Mesenchymal stem cell (in vitro differentiated cells and primary cell): ENCODE measurements at regions not wholly inside any gene's neighbourhood (a gene's known extent, or its start where the extent isn't known, plus 50 kb on each side); places are given as distances from the start of the nearest gene placed in this dataset.

Experiments
- DNase-seq: peaks from one replicate; pipeline ENCODE4 v3.0.0-alpha.2; 2013
- H2AFZ ChIP-seq: one replicate; pipeline ENCODE4 v1.6.1; 2013; ENCODE audit warnings: low read depth, mild to moderate bottlenecking, control low read depth, inconsistent platforms, low read length, moderate library complexity
- H2AK5ac ChIP-seq: 2 replicates; pipeline ENCODE4 v1.6.1; 2013; ENCODE audit warnings: low read length, moderate library complexity, mild to moderate bottlenecking, inconsistent platforms; ENCODE audit not compliant: severe bottlenecking
- H2BK120ac ChIP-seq: one replicate; pipeline ENCODE4 v1.6.1; 2013; ENCODE audit warnings: low read depth, mild to moderate bottlenecking, inconsistent platforms, low read length, moderate library complexity
- H2BK12ac ChIP-seq, 2 experiments: one replicate each; pipeline ENCODE4 v1.6.1; 2013; ENCODE audit warnings: inconsistent platforms in 2 of 2, low read length in 2 of 2, mild to moderate bottlenecking in 2 of 2, moderate library complexity in 2 of 2, control low read depth in 1 of 2
- H2BK15ac ChIP-seq: one replicate; pipeline ENCODE4 v1.6.1; 2013; ENCODE audit warnings: mild to moderate bottlenecking, low read depth, inconsistent platforms; ENCODE audit not compliant: poor library complexity, severe bottlenecking
- H2BK5ac ChIP-seq: 2 replicates; pipeline ENCODE4 v1.6.1; 2013; ENCODE audit warnings: low read depth, mild to moderate bottlenecking, low read length, control low read depth, inconsistent platforms; ENCODE audit not compliant: poor library complexity, severe bottlenecking
- H3K14ac ChIP-seq, 2 experiments: one replicate each; pipeline ENCODE4 v1.6.1; 2013; ENCODE audit warnings: inconsistent platforms in 2 of 2, low read length in 2 of 2, control low read depth in 1 of 2, mild to moderate bottlenecking in 1 of 2, moderate library complexity in 1 of 2
- H3K18ac ChIP-seq, 2 experiments: one replicate each; pipeline ENCODE4 v1.6.1; 2013; ENCODE audit warnings: inconsistent platforms in 2 of 2, low read length in 2 of 2, control low read depth in 1 of 2, low read depth in 1 of 2, mild to moderate bottlenecking in 1 of 2
- H3K23ac ChIP-seq, 2 experiments: one replicate each; pipeline ENCODE4 v1.6.1; 2013; ENCODE audit warnings: inconsistent platforms in 2 of 2, low read length in 2 of 2, mild to moderate bottlenecking in 2 of 2, moderate library complexity in 2 of 2, control low read depth in 1 of 2
- H3K27ac ChIP-seq: 2 replicates; pipeline ENCODE4 v1.5.1; 2013; ENCODE audit warnings: mild to moderate bottlenecking, moderate library complexity, low read length, control low read depth, inconsistent platforms; ENCODE audit not compliant: poor library complexity, severe bottlenecking
- H3K27me3 ChIP-seq, 2 experiments: 2 replicates each; pipeline versions ENCODE4 v1.6.1 to v1.7.0; 2013; ENCODE audit warnings: low read length in 2 of 2, mild to moderate bottlenecking in 2 of 2, moderate library complexity in 2 of 2, control low read depth in 1 of 2, inconsistent platforms in 1 of 2; ENCODE audit not compliant: control insufficient read depth in 1 of 2, insufficient read depth in 1 of 2
- H3K36me3 ChIP-seq, 2 experiments: 2 replicates each; pipeline versions ENCODE4 v1.6.1 to v1.7.0; 2013; ENCODE audit warnings: low read length in 2 of 2, control low read depth in 1 of 2, inconsistent platforms in 1 of 2, low read depth in 1 of 2, mild to moderate bottlenecking in 1 of 2; ENCODE audit not compliant: insufficient read depth in 2 of 2, control insufficient read depth in 1 of 2
- H3K4ac ChIP-seq, 2 experiments: one replicate each; pipeline ENCODE4 v1.6.1; 2013; ENCODE audit warnings: inconsistent platforms in 2 of 2, low read length in 2 of 2, mild to moderate bottlenecking in 2 of 2, moderate library complexity in 2 of 2, control low read depth in 1 of 2, low read depth in 1 of 2
- H3K4me1 ChIP-seq: 2 replicates; pipeline ENCODE4 v1.6.1; 2013; ENCODE audit warnings: low read depth, low read length, control low read depth; ENCODE audit not compliant: control insufficient read depth, insufficient read depth
- H3K4me2 ChIP-seq: 2 replicates; pipeline ENCODE4 v1.6.1; 2013; ENCODE audit warnings: low read length, mild to moderate bottlenecking, inconsistent platforms; ENCODE audit not compliant: poor library complexity, severe bottlenecking
- H3K4me3 ChIP-seq, 2 experiments: 2 replicates each; pipeline versions ENCODE4 v1.5.1 to v1.7.0; 2013; ENCODE audit warnings: low read length in 2 of 2, mild to moderate bottlenecking in 2 of 2, control low read depth in 1 of 2, low read depth in 1 of 2; ENCODE audit not compliant: insufficient read depth in 1 of 2
- H3K79me1 ChIP-seq: replicated peaks from 2 replicates; pipeline ENCODE4 v1.6.1; 2013; ENCODE audit warnings: mild to moderate bottlenecking, control low read depth, low read length, inconsistent platforms; ENCODE audit not compliant: poor library complexity, severe bottlenecking
- H3K9ac ChIP-seq: 2 replicates; pipeline ENCODE4 v1.7.0; 2013; ENCODE audit warnings: mild to moderate bottlenecking, low read length, moderate library complexity
- H3K9me3 ChIP-seq: 2 replicates; pipeline ENCODE4 v1.7.0; 2013; ENCODE audit warnings: mild to moderate bottlenecking, low read length; ENCODE audit not compliant: control insufficient read depth
- H4K8ac ChIP-seq: one replicate; pipeline ENCODE4 v1.6.1; 2013; ENCODE audit warnings: inconsistent platforms, mild to moderate bottlenecking, low read length, moderate library complexity
- H4K91ac ChIP-seq: one replicate; pipeline ENCODE4 v1.6.1; 2013; ENCODE audit warnings: mild to moderate bottlenecking, low read length, inconsistent platforms
- WGBS: methylation state at CpG from one replicate; pipeline ENCODE4 v1.1.7; 2013; ENCODE audit warnings: mixed read lengths; 5-methylcytosine and 5-hydroxymethylcytosine counted together

DNA sequence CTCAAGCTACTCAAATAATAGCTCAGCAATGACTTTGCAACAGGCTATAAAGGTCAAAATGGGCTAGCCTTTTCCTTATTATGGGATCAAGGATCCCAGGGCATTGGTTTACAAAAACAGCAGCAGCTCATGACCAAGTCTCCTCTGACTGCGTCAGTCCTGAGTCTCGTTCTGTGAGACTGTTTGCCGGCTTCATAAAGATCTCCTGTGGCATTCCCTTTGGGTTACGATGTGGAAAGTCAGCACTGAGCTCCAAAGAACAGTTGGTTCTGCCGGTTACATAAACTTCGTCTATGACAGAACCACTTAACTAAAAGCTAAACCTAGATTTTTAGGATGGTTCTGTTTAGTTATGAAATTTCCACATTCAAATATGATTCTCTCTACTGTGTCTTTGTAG is 674.9 kb downstream of the ZEB2 start:
- no peak overlapping the region for H3K4ac ChIP-seq
- H2AK5ac ChIP-seq: no peak overlapping the region
- H2AFZ ChIP-seq: no peak overlapping the region
- no peaks in the 10 kb centered on the region for H3K79me1 ChIP-seq
- H3K4me1 ChIP-seq: no peaks in the 10 kb centered on the region
- H3K14ac ChIP-seq: no peak overlapping the region
- H3K9ac ChIP-seq: no peak overlapping the region
- no peak overlapping the region for H2BK15ac ChIP-seq
- H3K4me3 ChIP-seq: no peak overlapping the region
- H2BK120ac ChIP-seq: no peak overlapping the region
- H2BK12ac ChIP-seq: no peak overlapping the region
- no peaks in the 10 kb centered on the region for H3K27me3 ChIP-seq
- H4K8ac ChIP-seq: no peak overlapping the region
- H3K27ac ChIP-seq: no peak overlapping the region
- peaks cover 5% of the 10 kb centered on the region for H3K9me3 ChIP-seq
- no peak overlapping the region for H2BK5ac ChIP-seq
- H3K4me2 ChIP-seq: no peak overlapping the region
- no peak overlapping the region for H4K91ac ChIP-seq
- WGBS: 98% methylated on average over 4 of the region's 6 CpGs
- H3K18ac ChIP-seq: no peak overlapping the region
- H3K23ac ChIP-seq: no peak overlapping the region
- no peaks in the 10 kb centered on the region for H3K36me3 ChIP-seq
- no peak for DNase-seq

DNA sequence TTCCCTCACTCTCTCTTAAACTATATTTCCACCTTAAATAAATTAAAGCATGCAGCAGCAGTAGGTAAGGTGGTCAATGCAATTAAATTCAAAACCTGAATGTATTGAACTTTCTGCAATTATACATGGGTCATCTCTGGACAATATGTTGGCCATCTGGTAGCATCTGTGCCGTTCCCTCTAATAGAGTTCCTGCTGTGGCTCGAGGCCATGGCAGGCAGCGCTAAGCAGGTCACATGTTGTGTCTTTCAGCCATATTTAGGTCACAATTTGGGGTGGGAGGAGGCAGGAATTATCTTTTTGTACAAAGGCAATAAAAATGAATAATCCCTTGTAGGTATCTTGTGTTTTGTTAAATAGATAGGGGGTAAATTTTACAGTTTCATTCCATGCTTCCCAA is 676.2 kb downstream of the ZEB2 start:
- Histone ChIP-seq H3K4ac (no peak overlapping the region), H3K36me3 (no peaks in the 10 kb centered on the region), H3K14ac (no peak overlapping the region), H3K4me2 (no peak overlapping the region), H2BK5ac (no peak overlapping the region), H3K27me3 (no peaks in the 10 kb centered on the region), H4K91ac (no peak overlapping the region), H3K18ac (no peak overlapping the region), H2BK15ac (no peak overlapping the region), H3K79me1 (no peaks in the 10 kb centered on the region), H3K9ac (no peak overlapping the region), H3K4me3 (no peak overlapping the region), H3K27ac (no peak overlapping the region), H2BK120ac (no peak overlapping the region), H2AK5ac (no peak overlapping the region), H3K4me1 (no peaks in the 10 kb centered on the region), H3K9me3 (peaks cover 5% of the 10 kb centered on the region), H3K23ac (no peak overlapping the region), H2AFZ (no peak overlapping the region), H4K8ac (no peak overlapping the region), H2BK12ac (no peak overlapping the region)
- WGBS: 91% methylated on average over 3 of the region's 3 CpGs
- DNase-seq: no peak

DNA sequence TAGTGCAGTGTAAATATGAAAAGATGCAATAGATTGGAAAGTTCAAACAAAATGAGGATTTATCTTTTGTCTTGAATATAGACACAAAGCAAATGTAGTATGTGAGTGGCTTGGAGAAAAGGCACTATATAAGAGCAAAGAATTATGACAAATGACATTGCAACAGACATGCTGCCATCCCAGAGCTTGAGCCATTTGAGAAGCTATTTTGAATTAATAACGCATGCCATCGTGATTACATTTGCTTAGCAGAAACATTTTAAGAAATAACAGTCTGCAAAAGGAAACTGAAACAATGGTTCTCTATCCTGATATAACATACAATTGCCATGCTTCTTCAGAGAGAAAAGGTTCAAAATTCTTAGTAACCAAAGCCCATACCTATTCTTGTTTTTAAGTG is 677.1 kb downstream of the ZEB2 start:
- no peaks in the 10 kb centered on the region for H3K36me3 ChIP-seq
- H3K27me3 ChIP-seq: no peaks in the 10 kb centered on the region
- no peak overlapping the region for H2BK120ac ChIP-seq
- no peak overlapping the region for H4K8ac ChIP-seq
- no peak overlapping the region for H4K91ac ChIP-seq
- H2BK12ac ChIP-seq: no peak overlapping the region
- H2BK5ac ChIP-seq: no peak overlapping the region
- H3K4me2 ChIP-seq: no peak overlapping the region
- H3K79me1 ChIP-seq: no peaks in the 10 kb centered on the region
- no peak overlapping the region for H2AK5ac ChIP-seq
- H2BK15ac ChIP-seq: no peak overlapping the region
- no peak overlapping the region for H3K14ac ChIP-seq
- DNase-seq: no peak
- WGBS: 100% methylated on average over 2 of the region's 2 CpGs
- no peak overlapping the region for H3K9ac ChIP-seq
- H3K18ac ChIP-seq: no peak overlapping the region
- H2AFZ ChIP-seq: no peak overlapping the region
- no peak overlapping the region for H3K4me3 ChIP-seq
- H3K27ac ChIP-seq: no peak overlapping the region
- no peak overlapping the region for H3K23ac ChIP-seq
- peaks cover 5% of the 10 kb centered on the region for H3K9me3 ChIP-seq
- H3K4me1 ChIP-seq: no peaks in the 10 kb centered on the region
- no peak overlapping the region for H3K4ac ChIP-seq

DNA sequence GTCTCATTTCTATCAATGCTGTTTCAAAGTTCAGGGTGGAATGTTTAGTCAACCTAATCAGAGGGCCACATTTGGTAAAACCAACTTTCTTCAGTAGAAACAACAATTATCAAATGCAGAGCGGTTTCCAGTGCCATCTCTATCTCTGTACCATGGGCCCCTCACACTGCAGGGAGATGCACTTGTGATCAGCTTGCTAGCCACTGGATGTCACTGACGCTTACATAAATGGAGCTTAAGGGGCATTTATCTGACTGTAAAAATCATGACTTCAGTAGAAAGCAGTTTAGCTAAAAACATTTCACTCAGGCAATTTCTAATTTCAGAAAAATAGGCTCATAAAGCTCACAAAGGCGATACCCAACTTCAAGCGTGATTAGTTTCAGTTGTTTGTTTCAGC is 678.0 kb downstream of the ZEB2 start:
- H3K36me3 ChIP-seq: no peaks in the 10 kb centered on the region
- peak; percentile 12 for DNase-seq
- no peak overlapping the region for H2BK120ac ChIP-seq
- no peak overlapping the region for H3K9ac ChIP-seq
- H3K4ac ChIP-seq: no peak overlapping the region
- H2BK15ac ChIP-seq: no peak overlapping the region
- no peak overlapping the region for H3K4me2 ChIP-seq
- no peak overlapping the region for H2AFZ ChIP-seq
- H3K4me1 ChIP-seq: no peaks in the 10 kb centered on the region
- no peak overlapping the region for H4K8ac ChIP-seq
- no peak overlapping the region for H2BK12ac ChIP-seq
- H2AK5ac ChIP-seq: no peak overlapping the region
- H3K23ac ChIP-seq: no peak overlapping the region
- no peak overlapping the region for H3K14ac ChIP-seq
- no peak overlapping the region for H3K27ac ChIP-seq
- H2BK5ac ChIP-seq: no peak overlapping the region
- no peak overlapping the region for H3K18ac ChIP-seq
- no peak overlapping the region for H4K91ac ChIP-seq
- 87% methylated on average over 4 of the region's 4 CpGs for WGBS
- no peak overlapping the region for H3K4me3 ChIP-seq
- no peaks in the 10 kb centered on the region for H3K79me1 ChIP-seq
- peaks cover 5% of the 10 kb centered on the region for H3K9me3 ChIP-seq
- no peaks in the 10 kb centered on the region for H3K27me3 ChIP-seq
